Activated CD4-positive, alpha-beta memory T cell treated with anti-CD3 and anti-CD28 coated beads for 36 hours (primary cell): ENCODE measurements at regions not wholly inside any gene's neighbourhood (a gene's known extent, or its start where the extent isn't known, plus 50 kb on each side); places are given as distances from the start of the nearest gene placed in this dataset.
"Not testable (repeated sequence)": the region's sequence is repeated elsewhere in the genome, so short reads cannot be mapped to it uniquely, and the experiment has no call there.

Source experiments
- CTCF ChIA-PET: fragments of 350-600 bp; sonication (Branson Sonifier 250); formaldehyde crosslinking; loops from one replicate; lab custom pipeline; 2021; ENCODE audit warnings: antibody characterized with exemption, inconsistent platforms; lab: Charles Lee
- POLR2A ChIA-PET: fragments of 350-600 bp; sonication (Branson Sonifier 250); formaldehyde crosslinking; loops from one replicate; lab custom pipeline; 2021; ENCODE audit warnings: antibody characterized with exemption; lab: Charles Lee
- DNase-seq: peaks from one replicate; pipeline ENCODE4 v3.0.0-alpha.2; 2020
- H3K27ac Mint-ChIP-seq: one replicate; pipeline ENCODE4 v1.8.0; 2021; ENCODE audit warnings: mixed read lengths
- H3K27me3 Mint-ChIP-seq: one replicate; pipeline ENCODE4 v1.8.0; 2021; ENCODE audit warnings: mixed read lengths
- H3K36me3 Mint-ChIP-seq: one replicate; pipeline ENCODE4 v1.8.0; 2021; ENCODE audit warnings: mixed read lengths
- H3K4me1 Mint-ChIP-seq: one replicate; pipeline ENCODE4 v1.8.0; 2021; ENCODE audit warnings: low read depth, mixed read lengths
- H3K4me3 Mint-ChIP-seq: one replicate; pipeline ENCODE4 v1.8.0; 2021; ENCODE audit warnings: mild to moderate bottlenecking, mixed read lengths
- H3K9me3 Mint-ChIP-seq: one replicate; pipeline ENCODE4 v1.8.0; 2021; ENCODE audit warnings: mixed read lengths
- intact Hi-C: fragments of 100-400 bp; cut with micrococcal nuclease; formaldehyde crosslinking; loops from one replicate; pipeline ENCODE4 v1.15.1; 2023

DNA sequence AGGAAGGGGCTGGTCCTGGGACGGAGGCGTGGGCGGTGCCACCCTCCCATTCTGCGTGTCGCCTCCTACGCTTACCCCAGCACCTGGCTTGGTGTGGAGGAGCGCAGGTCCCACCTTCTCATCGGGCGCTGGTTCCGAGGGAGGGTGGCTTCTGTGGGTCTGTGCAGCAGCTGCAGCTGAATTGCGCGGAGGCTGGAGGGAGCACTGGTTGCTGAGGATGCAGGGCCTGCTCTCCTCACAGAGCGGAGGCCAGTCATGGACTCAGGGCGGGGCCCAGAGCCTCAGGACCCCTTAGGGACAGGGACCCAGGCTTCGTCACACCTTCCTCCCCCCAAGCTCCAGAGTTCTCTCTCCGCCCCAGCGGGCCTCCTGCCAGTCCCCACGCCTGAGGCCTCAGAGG, 127.8 kb upstream of the MAP3K4 start:
- DNase-seq, result no peak
- H3K27me3 Mint-ChIP-seq, result no peaks in the 10 kb centered on the region
- H3K4me3 Mint-ChIP-seq, result no peak overlapping the region
- no peaks in the 10 kb centered on the region for H3K9me3 Mint-ChIP-seq
- no peaks in the 10 kb centered on the region for H3K36me3 Mint-ChIP-seq
- intact Hi-C loops, result no loop called here
- H3K4me1 Mint-ChIP-seq, result no peaks in the 10 kb centered on the region
- ChIA-PET POLR2A (no interaction called here), CTCF (no interaction called here)
- no peak overlapping the region for H3K27ac Mint-ChIP-seq

GRCh38 chr6:160871320-160871719, 120.2 kb upstream of the MAP3K4 start:
- no peaks in the 10 kb centered on the region for H3K9me3 Mint-ChIP-seq
- ChIA-PET POLR2A (no interaction called here), CTCF (no interaction called here)
- H3K36me3 Mint-ChIP-seq, result no peaks in the 10 kb centered on the region
- H3K4me1 Mint-ChIP-seq, result no peaks in the 10 kb centered on the region
- no peak overlapping the region for H3K4me3 Mint-ChIP-seq
- peaks cover 10% of the 10 kb centered on the region for H3K27me3 Mint-ChIP-seq
- intact Hi-C loops, result no loop called here
- no peak for DNase-seq
- H3K27ac Mint-ChIP-seq, result no peak overlapping the region

GRCh38 chr6:160881148-160881808, 110.3 kb upstream of the MAP3K4 start:
- Mint-ChIP-seq H3K27me3 (peaks cover 4% of the 10 kb centered on the region), H3K36me3 (no peaks in the 10 kb centered on the region), H3K4me3 (no peak overlapping the region), H3K4me1 (no peaks in the 10 kb centered on the region), H3K27ac (no peak overlapping the region), H3K9me3 (no peaks in the 10 kb centered on the region)
- intact Hi-C loops, result no loop called here
- no peak for DNase-seq
- ChIA-PET POLR2A (no interaction called here), CTCF (no interaction called here)

DNA sequence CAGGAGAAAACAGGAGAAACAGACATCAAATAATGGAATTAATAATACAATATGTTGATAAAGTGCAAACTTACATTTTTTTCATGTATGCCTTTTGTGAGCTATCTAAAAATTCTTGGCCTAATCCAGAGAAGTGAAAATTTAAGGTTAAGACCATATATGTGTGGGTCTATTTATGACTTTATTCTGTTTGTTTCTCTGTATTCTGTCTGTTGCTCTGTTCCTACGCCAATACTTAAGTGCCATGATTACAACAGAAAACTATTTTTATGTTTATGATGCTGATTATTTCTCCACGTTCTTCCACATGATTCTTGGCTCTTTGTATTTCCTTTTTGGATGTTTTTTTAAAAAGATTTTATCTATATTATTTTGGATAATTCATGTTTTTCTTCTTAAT, 109.6 kb upstream of the MAP3K4 start:
- Mint-ChIP-seq H3K4me3 (no peak overlapping the region), H3K36me3 (no peaks in the 10 kb centered on the region), H3K4me1 (no peaks in the 10 kb centered on the region), H3K9me3 (no peaks in the 10 kb centered on the region), H3K27ac (no peak overlapping the region), H3K27me3 (peaks cover 4% of the 10 kb centered on the region)
- POLR2A ChIA-PET, result no interaction called here
- DNase-seq, result no peak
- intact Hi-C loops, result no loop called here
- CTCF ChIA-PET, result no interaction called here

GRCh38 chr6:160882791-160883279, 108.7 kb upstream of the MAP3K4 start:
- intact Hi-C loops, result no loop called here
- no peaks in the 10 kb centered on the region for H3K36me3 Mint-ChIP-seq

DNA sequence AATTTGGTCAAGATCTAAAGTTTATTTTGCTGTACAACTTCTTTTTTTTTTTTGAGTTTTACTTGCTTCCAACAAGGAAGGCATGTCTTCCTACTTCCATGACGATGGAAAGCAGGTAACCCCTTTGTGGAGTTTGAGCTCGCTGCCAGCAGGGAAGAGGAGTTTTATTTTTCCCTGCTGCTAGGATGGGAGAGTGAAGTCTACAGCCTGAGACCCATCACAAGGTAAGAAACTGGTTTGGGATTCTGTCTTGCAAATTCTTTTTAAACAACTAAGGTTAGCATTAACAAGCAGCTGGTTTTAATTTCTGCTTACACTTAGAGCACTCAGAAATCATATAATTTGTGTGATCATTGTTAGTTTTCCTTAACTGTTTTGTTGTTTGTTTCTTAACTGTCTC, 108.0 kb upstream of the MAP3K4 start:
- DNase-seq, result no peak
- Mint-ChIP-seq H3K4me3 (no peak overlapping the region), H3K4me1 (no peaks in the 10 kb centered on the region), H3K9me3 (peaks cover 4% of the 10 kb centered on the region), H3K27me3 (no peaks in the 10 kb centered on the region), H3K27ac (no peak overlapping the region), H3K36me3 (no peaks in the 10 kb centered on the region)
- intact Hi-C loops, result no loop called here
- ChIA-PET POLR2A (no interaction called here), CTCF (no interaction called here)

More at GRCh38 chr6:160882791-160883279, 108.7 kb upstream of the MAP3K4 start:
- Mint-ChIP-seq H3K27ac (no peak overlapping the region), H3K9me3 (peaks cover 4% of the 10 kb centered on the region), H3K4me3 (no peak overlapping the region), H3K4me1 (no peaks in the 10 kb centered on the region), H3K27me3 (peaks cover 4% of the 10 kb centered on the region)
- no peak for DNase-seq
- CTCF ChIA-PET, result no interaction called here
- POLR2A ChIA-PET, result no interaction called here

GRCh38 chr6:160883999-160884398, 107.6 kb upstream of the MAP3K4 start:
- Mint-ChIP-seq H3K27ac (no peak overlapping the region), H3K4me1 (no peaks in the 10 kb centered on the region), H3K36me3 (no peaks in the 10 kb centered on the region), H3K4me3 (no peak overlapping the region), H3K27me3 (no peaks in the 10 kb centered on the region), H3K9me3 (peaks cover 4% of the 10 kb centered on the region)
- ChIA-PET CTCF (no interaction called here), POLR2A (no interaction called here)
- no peak for DNase-seq
- intact Hi-C loops, result no loop called here

DNA sequence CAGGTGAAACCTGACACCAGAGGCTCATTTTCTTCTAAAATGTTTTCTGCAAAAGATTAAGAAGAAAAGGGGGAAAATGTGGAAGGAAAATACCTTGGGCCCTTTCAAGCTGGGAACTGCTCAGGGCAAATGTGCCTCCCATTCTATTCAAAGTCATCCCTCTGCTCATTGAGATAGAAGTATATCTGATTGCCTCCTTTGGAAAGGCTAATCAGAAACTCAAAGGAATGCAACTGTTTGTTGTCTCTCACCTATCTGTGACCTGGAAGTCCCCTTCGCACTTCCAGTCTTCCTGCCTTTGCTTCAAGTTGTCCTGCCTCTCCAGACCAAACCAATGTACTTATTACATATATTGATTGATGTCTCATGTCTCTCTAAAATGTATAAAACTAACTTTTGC, 102.4 kb upstream of the MAP3K4 start:
- intact Hi-C loops, result not testable (repeated sequence)

DNA sequence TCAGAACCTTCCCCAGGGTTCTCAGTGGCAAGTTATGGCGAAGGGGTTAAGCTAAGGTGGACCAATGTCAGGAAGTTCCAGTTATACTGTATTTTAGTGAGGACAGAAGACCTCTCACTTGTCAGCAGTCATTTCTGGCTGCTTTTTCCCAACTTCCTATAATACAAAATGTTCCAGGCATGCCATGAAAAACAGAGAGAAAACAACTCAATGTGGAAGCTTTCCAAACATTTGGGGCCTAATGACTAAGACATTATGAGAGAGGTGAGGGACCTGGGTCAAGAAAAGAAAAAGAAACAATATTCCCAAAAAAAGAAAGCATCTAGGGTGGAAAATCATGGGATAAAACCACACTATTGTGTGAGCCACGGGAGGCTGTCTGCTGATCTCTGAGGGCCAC, 99.9 kb upstream of the MAP3K4 start:
- H3K36me3 Mint-ChIP-seq, result no peaks in the 10 kb centered on the region
- intact Hi-C loops, result no loop called here
- H3K27ac Mint-ChIP-seq, result no peak overlapping the region
- H3K27me3 Mint-ChIP-seq, result peaks cover 4% of the 10 kb centered on the region
- POLR2A ChIA-PET, result no interaction called here
- CTCF ChIA-PET, result interaction anchor here (1.0 kb wide), 1 partner anchor 479 kb away, joined by 3 read pairs; no protein-coding TSS in a partner anchor
- no peaks in the 10 kb centered on the region for H3K4me1 Mint-ChIP-seq
- H3K4me3 Mint-ChIP-seq, result no peak overlapping the region
- H3K9me3 Mint-ChIP-seq, result peaks cover 4% of the 10 kb centered on the region
- no peak for DNase-seq

More for the DNA sequence above, 102.4 kb upstream of the MAP3K4 start:
- H3K36me3 Mint-ChIP-seq, H3K27ac Mint-ChIP-seq, H3K4me1 Mint-ChIP-seq, H3K9me3 Mint-ChIP-seq, POLR2A ChIA-PET, H3K27me3 Mint-ChIP-seq, CTCF ChIA-PET, H3K4me3 Mint-ChIP-seq, DNase-seq: not testable (repeated sequence)

DNA sequence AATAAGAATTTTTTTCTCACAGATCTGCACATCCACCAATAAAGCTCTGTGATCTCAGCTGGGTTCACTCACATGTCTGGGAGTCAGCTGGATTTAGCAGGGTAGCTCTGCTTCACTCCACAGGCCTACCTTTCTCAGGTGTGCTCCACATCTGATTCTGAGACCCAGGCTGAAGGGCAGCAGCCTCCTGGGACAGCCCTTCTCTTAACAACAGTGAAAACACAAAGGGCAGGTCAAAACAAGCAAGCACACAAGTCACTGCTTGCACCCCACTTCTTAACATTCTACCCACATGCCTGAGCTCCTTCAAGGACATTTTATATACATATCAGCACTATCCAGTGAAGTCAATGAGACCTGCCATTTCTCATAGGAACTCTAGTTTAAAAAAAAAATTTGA, 96.0 kb upstream of the MAP3K4 start:
- Mint-ChIP-seq H3K27me3 (peaks cover 4% of the 10 kb centered on the region), H3K9me3 (no peaks in the 10 kb centered on the region), H3K4me1 (no peaks in the 10 kb centered on the region), H3K27ac (no peak overlapping the region), H3K36me3 (no peaks in the 10 kb centered on the region), H3K4me3 (no peak overlapping the region)
- intact Hi-C loops, result no loop called here
- no peak for DNase-seq
- CTCF ChIA-PET, result no interaction called here
- POLR2A ChIA-PET, result no interaction called here

- ChIA-PET CTCF (no interaction called here), POLR2A (no interaction called here)
- H3K9me3 Mint-ChIP-seq, result no peaks in the 10 kb centered on the region
- no peaks in the 10 kb centered on the region for H3K4me1 Mint-ChIP-seq
- no peaks in the 10 kb centered on the region for H3K36me3 Mint-ChIP-seq
- H3K27ac Mint-ChIP-seq, result no peak overlapping the region
- intact Hi-C loops, result no loop called here
- no peak overlapping the region for H3K4me3 Mint-ChIP-seq
- DNase-seq, result no peak
- H3K27me3 Mint-ChIP-seq, result peaks cover 14% of the 10 kb centered on the region
These were observed 91.7 kb upstream of the MAP3K4 start for GRCh38 chr6:160899671-160900430.

DNA sequence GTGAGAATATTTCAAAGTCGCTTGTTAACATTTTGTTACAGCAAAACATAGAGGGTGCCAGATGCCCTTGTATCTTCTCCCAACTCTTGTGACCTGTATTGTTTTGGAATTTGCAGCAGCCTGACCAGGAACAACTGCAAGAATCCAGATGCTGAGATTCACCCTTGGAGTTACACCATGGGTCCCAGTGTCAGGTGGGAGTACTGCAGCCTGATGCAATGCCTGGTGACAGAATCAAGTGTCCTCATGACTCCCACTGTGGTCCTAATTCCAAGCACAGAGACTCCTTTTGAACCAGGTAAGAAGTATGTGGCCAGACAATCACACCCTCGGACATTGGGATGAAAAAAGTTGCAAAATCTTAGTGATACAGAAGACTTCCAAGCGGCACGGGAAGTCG, 79.6 kb upstream of the MAP3K4 start:
- DNase-seq, result no peak
- Mint-ChIP-seq H3K36me3 (no peaks in the 10 kb centered on the region), H3K27me3 (peaks cover 17% of the 10 kb centered on the region), H3K27ac (no peak overlapping the region), H3K4me3 (no peak overlapping the region), H3K4me1 (no peaks in the 10 kb centered on the region), H3K9me3 (peaks cover 11% of the 10 kb centered on the region)
- ChIA-PET CTCF (interaction anchor here (1.0 kb wide), 1 partner anchor 459 kb away, joined by 3 read pairs; no protein-coding TSS in a partner anchor), POLR2A (no interaction called here)
- intact Hi-C loops, result no loop called here

DNA sequence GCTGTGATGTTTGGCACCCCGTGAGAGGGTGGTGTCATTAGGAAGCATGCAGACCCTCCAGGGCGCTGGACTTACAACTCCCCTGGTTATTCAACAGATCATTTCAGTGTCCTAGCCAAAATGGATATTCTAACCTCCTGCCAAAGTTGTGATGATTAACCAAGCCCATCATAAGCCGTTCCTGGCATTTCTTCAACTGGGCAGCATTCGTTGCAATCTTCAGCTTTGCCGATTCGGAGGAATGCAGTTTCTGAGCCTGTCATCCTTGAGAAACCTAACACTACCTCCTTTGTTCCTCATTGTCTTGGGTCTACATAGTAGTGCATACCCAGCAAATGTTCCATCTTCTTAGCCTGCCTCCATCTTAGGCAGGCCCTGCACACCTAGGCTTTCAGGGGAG, 79.2 kb upstream of the MAP3K4 start:
- CTCF ChIA-PET, result no interaction called here
- POLR2A ChIA-PET, result no interaction called here
- DNase-seq, result no peak
- intact Hi-C loops, result no loop called here
- Mint-ChIP-seq H3K4me1 (no peaks in the 10 kb centered on the region), H3K9me3 (peaks cover 8% of the 10 kb centered on the region), H3K36me3 (no peaks in the 10 kb centered on the region), H3K4me3 (no peak overlapping the region), H3K27ac (no peak overlapping the region), H3K27me3 (peaks cover 14% of the 10 kb centered on the region)
